DND-41 (cell line): ENCODE measurements at regions not wholly inside any gene's neighbourhood (a gene's known extent, or its start where the extent isn't known, plus 50 kb on each side); places are given as distances from the start of the nearest gene placed in this dataset.

Experiments
- EZH2 ChIP-seq: IDR thresholded peaks from 3 replicates; pipeline ENCODE4 v1.6.1; 2012; ENCODE audit warnings: borderline replicate concordance, low read depth, mild to moderate bottlenecking, moderate library complexity, low read length, inconsistent platforms; ENCODE audit not compliant: severe bottlenecking
- TF ChIP-seq, protein P1 (sequence below): IDR thresholded peaks from 2 replicates; pipeline ENCODE4 v1.5.1; 2012; ENCODE audit warnings: borderline replicate concordance, low read length, moderate library complexity, mild to moderate bottlenecking; ENCODE audit not compliant: poor library complexity, severe bottlenecking; ENCODE audit errors: extremely low read depth

DNA sequence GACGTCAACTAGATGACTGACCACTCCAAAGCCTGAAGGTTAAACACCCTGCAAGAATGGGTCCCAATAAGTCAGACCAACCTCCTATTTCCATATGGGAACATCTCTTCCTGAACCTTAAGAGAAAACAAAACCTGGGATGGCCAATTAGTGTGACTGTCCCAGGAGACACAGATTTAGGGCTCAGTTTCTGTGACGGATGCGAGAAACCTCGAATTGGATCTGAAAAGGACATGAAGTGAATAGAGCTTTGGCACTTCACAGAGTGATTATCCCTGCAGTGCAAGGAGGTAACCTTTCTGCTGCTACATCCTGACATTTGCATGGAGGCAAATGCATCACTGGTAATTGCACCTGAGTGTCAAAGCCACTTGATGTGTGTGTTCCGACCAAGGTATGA is 442.2 kb upstream of the KLF12 start:
- TF ChIP-seq, protein P1, sequence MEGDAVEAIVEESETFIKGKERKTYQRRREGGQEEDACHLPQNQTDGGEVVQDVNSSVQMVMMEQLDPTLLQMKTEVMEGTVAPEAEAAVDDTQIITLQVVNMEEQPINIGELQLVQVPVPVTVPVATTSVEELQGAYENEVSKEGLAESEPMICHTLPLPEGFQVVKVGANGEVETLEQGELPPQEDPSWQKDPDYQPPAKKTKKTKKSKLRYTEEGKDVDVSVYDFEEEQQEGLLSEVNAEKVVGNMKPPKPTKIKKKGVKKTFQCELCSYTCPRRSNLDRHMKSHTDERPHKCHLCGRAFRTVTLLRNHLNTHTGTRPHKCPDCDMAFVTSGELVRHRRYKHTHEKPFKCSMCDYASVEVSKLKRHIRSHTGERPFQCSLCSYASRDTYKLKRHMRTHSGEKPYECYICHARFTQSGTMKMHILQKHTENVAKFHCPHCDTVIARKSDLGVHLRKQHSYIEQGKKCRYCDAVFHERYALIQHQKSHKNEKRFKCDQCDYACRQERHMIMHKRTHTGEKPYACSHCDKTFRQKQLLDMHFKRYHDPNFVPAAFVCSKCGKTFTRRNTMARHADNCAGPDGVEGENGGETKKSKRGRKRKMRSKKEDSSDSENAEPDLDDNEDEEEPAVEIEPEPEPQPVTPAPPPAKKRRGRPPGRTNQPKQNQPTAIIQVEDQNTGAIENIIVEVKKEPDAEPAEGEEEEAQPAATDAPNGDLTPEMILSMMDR, result no peak
- TF ChIP-seq EZH2, result no peak
